ENCODE measurements at regions not wholly inside any gene's neighbourhood (a gene's known extent, or its start where the extent isn't known, plus 50 kb on each side); places are given as distances from the start of the nearest gene placed in this dataset.

- 44% methylated on average over 10 of the region's 10 CpGs for WGBS
- no peak for DNase-seq (ENCODE audit: low spot score)
- H3K27me3 ChIP-seq (replicated peaks; ENCODE audit: insufficient read depth): no peaks in the 10 kb centered on the region
- H3K36me3 ChIP-seq: no peaks in the 10 kb centered on the region
- TF ChIP-seq CTCF (IDR thresholded peaks at IDR 0.05): no peak
- no peak for TF ChIP-seq POLR2AphosphoS5 (IDR thresholded peaks at IDR 0.05)
- TF ChIP-seq POLR2A (IDR thresholded peaks at IDR 0.05): no peak
- H3K4me3 ChIP-seq: no peak overlapping the region
- intact Hi-C loops (cut with DNase I): no loop called here
- H3K4me1 ChIP-seq (replicated peaks): no peaks in the 10 kb centered on the region
- no peaks in the 10 kb centered on the region for H3K9me3 ChIP-seq
- no peak overlapping the region for H3K27ac ChIP-seq
These were observed 779.0 kb upstream of the FLRT2 start for GRCh38 chr14:84750763-84751554.

GRCh38 chr14:84751745-84752144 is 778.2 kb upstream of the FLRT2 start:
- H3K4me3 ChIP-seq: no peak overlapping the region
- 71% methylated on average over 3 of the region's 3 CpGs for WGBS
- no peak for TF ChIP-seq POLR2AphosphoS5 (IDR thresholded peaks at IDR 0.05)
- TF ChIP-seq POLR2A (IDR thresholded peaks at IDR 0.05): no peak
- no peak for TF ChIP-seq CTCF (IDR thresholded peaks at IDR 0.05)
- no peaks in the 10 kb centered on the region for H3K27me3 ChIP-seq (replicated peaks; ENCODE audit: insufficient read depth)
- H3K27ac ChIP-seq: no peak overlapping the region
- no peaks in the 10 kb centered on the region for H3K36me3 ChIP-seq
- no peak for DNase-seq (ENCODE audit: low spot score)
- no peaks in the 10 kb centered on the region for H3K9me3 ChIP-seq
- intact Hi-C loops (cut with DNase I): no loop called here
- H3K4me1 ChIP-seq (replicated peaks): no peaks in the 10 kb centered on the region

GRCh38 chr14:84760489-84761126 is 769.3 kb upstream of the FLRT2 start:
- no peak for TF ChIP-seq POLR2AphosphoS5 (IDR thresholded peaks at IDR 0.05)
- no peak for TF ChIP-seq POLR2A (IDR thresholded peaks at IDR 0.05)
- TF ChIP-seq CTCF (IDR thresholded peaks at IDR 0.05): no peak
- 39% methylated on average over 5 of the region's 5 CpGs for WGBS
- Histone ChIP-seq H3K36me3 (no peaks in the 10 kb centered on the region), H3K27me3 (replicated peaks; ENCODE audit: insufficient read depth) (no peaks in the 10 kb centered on the region), H3K27ac (no peak overlapping the region), H3K9me3 (no peaks in the 10 kb centered on the region), H3K4me1 (replicated peaks) (no peaks in the 10 kb centered on the region), H3K4me3 (no peak overlapping the region)
- no peak for DNase-seq (ENCODE audit: low spot score)
- intact Hi-C loops (cut with DNase I): no loop called here

GRCh38 chr14:84767434-84767833 is 762.5 kb upstream of the FLRT2 start:
- Histone ChIP-seq H3K27ac (no peak overlapping the region), H3K4me3 (no peak overlapping the region), H3K9me3 (no peaks in the 10 kb centered on the region), H3K27me3 (replicated peaks; ENCODE audit: insufficient read depth) (no peaks in the 10 kb centered on the region), H3K36me3 (no peaks in the 10 kb centered on the region), H3K4me1 (replicated peaks) (no peaks in the 10 kb centered on the region)
- WGBS: 90% methylated on average over 5 of the region's 5 CpGs
- intact Hi-C loops (cut with DNase I): no loop called here
- no peak for DNase-seq (ENCODE audit: low spot score)
- TF ChIP-seq POLR2AphosphoS5 (IDR thresholded peaks at IDR 0.05) (no peak), CTCF (IDR thresholded peaks at IDR 0.05) (no peak), POLR2A (IDR thresholded peaks at IDR 0.05) (no peak)

- no peaks in the 10 kb centered on the region for H3K27me3 ChIP-seq (replicated peaks; ENCODE audit: insufficient read depth)
- no peaks in the 10 kb centered on the region for H3K4me1 ChIP-seq (replicated peaks)
- no peak for DNase-seq (ENCODE audit: low spot score)
- no peak for TF ChIP-seq CTCF (IDR thresholded peaks at IDR 0.05)
- no peak overlapping the region for H3K27ac ChIP-seq
- no peaks in the 10 kb centered on the region for H3K36me3 ChIP-seq
- H3K4me3 ChIP-seq: no peak overlapping the region
- WGBS: 73% methylated on average over 1 of the region's 1 CpG
- H3K9me3 ChIP-seq: no peaks in the 10 kb centered on the region
- intact Hi-C loops (cut with DNase I): no loop called here
These were observed 759.9 kb upstream of the FLRT2 start for GRCh38 chr14:84770030-84770429.

All from prostate gland (tissue), 2 donors.